ENCODE measurements at regions not wholly inside any gene's neighbourhood (a gene's known extent, or its start where the extent isn't known, plus 50 kb on each side); places are given as distances from the start of the nearest gene placed in this dataset.

GRCh38 chr4:57249083-57249482 lies 138.9 kb upstream of the IGFBP7 start:
- Histone ChIP-seq H3K36me3 (ENCODE audit: control insufficient read depth in 3 of 3, insufficient read depth in 3 of 3, low read length in 3 of 3) (no peaks in the 10 kb centered on the region), H3K27me3 (ENCODE audit: control insufficient read depth in 3 of 3, insufficient read depth in 3 of 3, low read length in 3 of 3) (no peaks in the 10 kb centered on the region), H3K4me1 (ENCODE audit: control insufficient read depth in 3 of 3, insufficient read depth in 3 of 3, low read length in 3 of 3) (no peaks in the 10 kb centered on the region), H3K4me3 (ENCODE audit: low read length in 3 of 3) (no peak overlapping the region), H3K27ac (ENCODE audit: low read depth, low read length) (no peak overlapping the region), H3K9me3 (ENCODE audit: control insufficient read depth in 3 of 3, low read length in 3 of 3) (no peaks in the 10 kb centered on the region), H3K9ac (ENCODE audit: low read depth in 1 of 3, low read length in 3 of 3) (no peak overlapping the region)

- Histone ChIP-seq H3K36me3 (ENCODE audit: control insufficient read depth in 3 of 3, insufficient read depth in 3 of 3, low read length in 3 of 3) (no peaks in the 10 kb centered on the region), H3K27ac (ENCODE audit: low read depth, low read length) (no peak overlapping the region), H3K9ac (ENCODE audit: low read depth in 1 of 3, low read length in 3 of 3) (no peak overlapping the region), H3K9me3 (ENCODE audit: control insufficient read depth in 3 of 3, low read length in 3 of 3) (no peaks in the 10 kb centered on the region), H3K4me1 (ENCODE audit: control insufficient read depth in 3 of 3, insufficient read depth in 3 of 3, low read length in 3 of 3) (no peaks in the 10 kb centered on the region), H3K27me3 (ENCODE audit: control insufficient read depth in 3 of 3, insufficient read depth in 3 of 3, low read length in 3 of 3) (no peaks in the 10 kb centered on the region), H3K4me3 (ENCODE audit: low read length in 3 of 3) (no peak overlapping the region)
Observed at GRCh38 chr4:57243076-57243475, 132.9 kb upstream of the IGFBP7 start.

- Histone ChIP-seq H3K9ac (ENCODE audit: low read depth in 1 of 3, low read length in 3 of 3) (no peak overlapping the region), H3K27ac (ENCODE audit: low read depth, low read length) (no peak overlapping the region), H3K27me3 (ENCODE audit: control insufficient read depth in 3 of 3, insufficient read depth in 3 of 3, low read length in 3 of 3) (no peaks in the 10 kb centered on the region), H3K36me3 (ENCODE audit: control insufficient read depth in 3 of 3, insufficient read depth in 3 of 3, low read length in 3 of 3) (no peaks in the 10 kb centered on the region), H3K9me3 (ENCODE audit: control insufficient read depth in 3 of 3, low read length in 3 of 3) (no peaks in the 10 kb centered on the region), H3K4me1 (ENCODE audit: control insufficient read depth in 3 of 3, insufficient read depth in 3 of 3, low read length in 3 of 3) (no peaks in the 10 kb centered on the region), H3K4me3 (ENCODE audit: low read length in 3 of 3) (no peak overlapping the region)
Observed at GRCh38 chr4:57234252-57234775, 124.1 kb upstream of the IGFBP7 start.

GRCh38 chr4:57233386-57233785 lies 123.2 kb upstream of the IGFBP7 start:
- no peak overlapping the region for H3K4me3 ChIP-seq (ENCODE audit: low read length in 3 of 3)
- H3K27me3 ChIP-seq (ENCODE audit: control insufficient read depth in 3 of 3, insufficient read depth in 3 of 3, low read length in 3 of 3), result no peaks in the 10 kb centered on the region
- H3K9ac ChIP-seq (ENCODE audit: low read depth in 1 of 3, low read length in 3 of 3), result no peak overlapping the region
- H3K4me1 ChIP-seq (ENCODE audit: control insufficient read depth in 3 of 3, insufficient read depth in 3 of 3, low read length in 3 of 3), result no peaks in the 10 kb centered on the region
- H3K9me3 ChIP-seq (ENCODE audit: control insufficient read depth in 3 of 3, low read length in 3 of 3), result no peaks in the 10 kb centered on the region
- H3K36me3 ChIP-seq (ENCODE audit: control insufficient read depth in 3 of 3, insufficient read depth in 3 of 3, low read length in 3 of 3), result no peaks in the 10 kb centered on the region
- no peak overlapping the region for H3K27ac ChIP-seq (ENCODE audit: low read depth, low read length)

GRCh38 chr4:57231781-57232180 lies 121.6 kb upstream of the IGFBP7 start:
- Histone ChIP-seq H3K4me1 (ENCODE audit: control insufficient read depth in 3 of 3, insufficient read depth in 3 of 3, low read length in 3 of 3) (no peaks in the 10 kb centered on the region), H3K9ac (ENCODE audit: low read depth in 1 of 3, low read length in 3 of 3) (no peak overlapping the region), H3K27ac (ENCODE audit: low read depth, low read length) (no peak overlapping the region), H3K27me3 (ENCODE audit: control insufficient read depth in 3 of 3, insufficient read depth in 3 of 3, low read length in 3 of 3) (no peaks in the 10 kb centered on the region), H3K36me3 (ENCODE audit: control insufficient read depth in 3 of 3, insufficient read depth in 3 of 3, low read length in 3 of 3) (no peaks in the 10 kb centered on the region), H3K9me3 (ENCODE audit: control insufficient read depth in 3 of 3, low read length in 3 of 3) (no peaks in the 10 kb centered on the region), H3K4me3 (ENCODE audit: low read length in 3 of 3) (no peak overlapping the region)

- H3K36me3 ChIP-seq (ENCODE audit: control insufficient read depth in 3 of 3, insufficient read depth in 3 of 3, low read length in 3 of 3), result no peaks in the 10 kb centered on the region
- no peaks in the 10 kb centered on the region for H3K9me3 ChIP-seq (ENCODE audit: control insufficient read depth in 3 of 3, low read length in 3 of 3)
- H3K4me1 ChIP-seq (ENCODE audit: control insufficient read depth in 3 of 3, insufficient read depth in 3 of 3, low read length in 3 of 3), result no peaks in the 10 kb centered on the region
- no peak overlapping the region for H3K9ac ChIP-seq (ENCODE audit: low read depth in 1 of 3, low read length in 3 of 3)
- no peak overlapping the region for H3K4me3 ChIP-seq (ENCODE audit: low read length in 3 of 3)
- no peaks in the 10 kb centered on the region for H3K27me3 ChIP-seq (ENCODE audit: control insufficient read depth in 3 of 3, insufficient read depth in 3 of 3, low read length in 3 of 3)
- H3K27ac ChIP-seq (ENCODE audit: low read depth, low read length), result no peak overlapping the region
Observed at GRCh38 chr4:57220734-57221133, 110.5 kb upstream of the IGFBP7 start.

GRCh38 chr4:57220172-57220571 lies 110.0 kb upstream of the IGFBP7 start:
- H3K9me3 ChIP-seq (ENCODE audit: control insufficient read depth in 3 of 3, low read length in 3 of 3), result no peaks in the 10 kb centered on the region
- no peaks in the 10 kb centered on the region for H3K4me1 ChIP-seq (ENCODE audit: control insufficient read depth in 3 of 3, insufficient read depth in 3 of 3, low read length in 3 of 3)
- H3K27ac ChIP-seq (ENCODE audit: low read depth, low read length), result no peak overlapping the region
- no peaks in the 10 kb centered on the region for H3K27me3 ChIP-seq (ENCODE audit: control insufficient read depth in 3 of 3, insufficient read depth in 3 of 3, low read length in 3 of 3)
- no peaks in the 10 kb centered on the region for H3K36me3 ChIP-seq (ENCODE audit: control insufficient read depth in 3 of 3, insufficient read depth in 3 of 3, low read length in 3 of 3)
- H3K4me3 ChIP-seq (ENCODE audit: low read length in 3 of 3), result no peak overlapping the region
- H3K9ac ChIP-seq (ENCODE audit: low read depth in 1 of 3, low read length in 3 of 3), result no peak overlapping the region

GRCh38 chr4:57219431-57219830 lies 109.2 kb upstream of the IGFBP7 start:
- no peaks in the 10 kb centered on the region for H3K4me1 ChIP-seq (ENCODE audit: control insufficient read depth in 3 of 3, insufficient read depth in 3 of 3, low read length in 3 of 3)
- H3K36me3 ChIP-seq (ENCODE audit: control insufficient read depth in 3 of 3, insufficient read depth in 3 of 3, low read length in 3 of 3), result no peaks in the 10 kb centered on the region
- no peaks in the 10 kb centered on the region for H3K9me3 ChIP-seq (ENCODE audit: control insufficient read depth in 3 of 3, low read length in 3 of 3)

GRCh38 chr4:57214654-57215411 lies 104.6 kb upstream of the IGFBP7 start:
- Histone ChIP-seq H3K4me1 (ENCODE audit: control insufficient read depth in 3 of 3, insufficient read depth in 3 of 3, low read length in 3 of 3) (no peaks in the 10 kb centered on the region), H3K9me3 (ENCODE audit: control insufficient read depth in 3 of 3, low read length in 3 of 3) (no peaks in the 10 kb centered on the region), H3K9ac (ENCODE audit: low read depth in 1 of 3, low read length in 3 of 3) (no peak overlapping the region), H3K36me3 (ENCODE audit: control insufficient read depth in 3 of 3, insufficient read depth in 3 of 3, low read length in 3 of 3) (no peaks in the 10 kb centered on the region), H3K27me3 (ENCODE audit: control insufficient read depth in 3 of 3, insufficient read depth in 3 of 3, low read length in 3 of 3) (no peaks in the 10 kb centered on the region), H3K4me3 (ENCODE audit: low read length in 3 of 3) (no peak overlapping the region), H3K27ac (ENCODE audit: low read depth, low read length) (no peak overlapping the region)

More at GRCh38 chr4:57219431-57219830, 109.2 kb upstream of the IGFBP7 start:
- no peak overlapping the region for H3K9ac ChIP-seq (ENCODE audit: low read depth in 1 of 3, low read length in 3 of 3)
- H3K27ac ChIP-seq (ENCODE audit: low read depth, low read length), result no peak overlapping the region
- no peaks in the 10 kb centered on the region for H3K27me3 ChIP-seq (ENCODE audit: control insufficient read depth in 3 of 3, insufficient read depth in 3 of 3, low read length in 3 of 3)
- no peak overlapping the region for H3K4me3 ChIP-seq (ENCODE audit: low read length in 3 of 3)

- Histone ChIP-seq H3K27ac (ENCODE audit: low read depth, low read length) (no peak overlapping the region), H3K9me3 (ENCODE audit: control insufficient read depth in 3 of 3, low read length in 3 of 3) (no peaks in the 10 kb centered on the region), H3K9ac (ENCODE audit: low read depth in 1 of 3, low read length in 3 of 3) (no peak overlapping the region), H3K36me3 (ENCODE audit: control insufficient read depth in 3 of 3, insufficient read depth in 3 of 3, low read length in 3 of 3) (no peaks in the 10 kb centered on the region), H3K27me3 (ENCODE audit: control insufficient read depth in 3 of 3, insufficient read depth in 3 of 3, low read length in 3 of 3) (no peaks in the 10 kb centered on the region), H3K4me3 (ENCODE audit: low read length in 3 of 3) (no peak overlapping the region), H3K4me1 (ENCODE audit: control insufficient read depth in 3 of 3, insufficient read depth in 3 of 3, low read length in 3 of 3) (no peaks in the 10 kb centered on the region)
Observed at GRCh38 chr4:57211131-57211530, 100.9 kb upstream of the IGFBP7 start.

Data from skeletal muscle tissue (tissue), 3 donors.